HG03342 (cell line): ENCODE measurements at regions not wholly inside any gene's neighbourhood (a gene's known extent, or its start where the extent isn't known, plus 50 kb on each side); places are given as distances from the start of the nearest gene placed in this dataset.
"Not testable (repeated sequence)": the region's sequence is repeated elsewhere in the genome, so short reads cannot be mapped to it uniquely, and the experiment has no call there.

Experiments used
- ATAC-seq: cut with Tn5 transposase; IDR thresholded peaks from one replicate; pipeline ENCODE4 v1.9.1; 2021; ENCODE audit warnings: mild to moderate bottlenecking, moderate library complexity; ENCODE audit not compliant: unreplicated experiment

- ATAC-seq: no peak
Measured at GRCh38 chr12:28770322-28770721, 378.8 kb upstream of the FAR2 start.

- no peak for ATAC-seq
Measured at GRCh38 chr12:28771968-28772367, 377.1 kb upstream of the FAR2 start.

GRCh38 chr12:28775556-28775955 is 373.5 kb upstream of the FAR2 start:
- ATAC-seq: no peak

GRCh38 chr12:28776220-28776619 is 372.9 kb upstream of the FAR2 start:
- ATAC-seq: no peak

- ATAC-seq: no peak
Measured at GRCh38 chr12:28776913-28777422, 372.1 kb upstream of the FAR2 start.

- no peak for ATAC-seq
Measured at GRCh38 chr12:28777603-28778365, 371.3 kb upstream of the FAR2 start.

GRCh38 chr12:28780096-28780495 is 369.0 kb upstream of the FAR2 start:
- no peak for ATAC-seq

GRCh38 chr12:28780960-28781359 is 368.1 kb upstream of the FAR2 start:
- ATAC-seq: no peak

GRCh38 chr12:28781671-28782652 is 367.1 kb upstream of the FAR2 start:
- no peak for ATAC-seq

GRCh38 chr12:28782812-28783211 is 366.3 kb upstream of the FAR2 start:
- ATAC-seq: no peak

GRCh38 chr12:28787151-28787550 is 361.9 kb upstream of the FAR2 start:
- ATAC-seq: no peak

GRCh38 chr12:28788256-28788655 is 360.8 kb upstream of the FAR2 start:
- not testable (repeated sequence) for ATAC-seq

GRCh38 chr12:28793581-28794151 is 355.4 kb upstream of the FAR2 start:
- ATAC-seq: no peak

GRCh38 chr12:28794211-28794610 is 354.9 kb upstream of the FAR2 start:
- ATAC-seq: no peak

GRCh38 chr12:28794786-28795185 is 354.3 kb upstream of the FAR2 start:
- no peak for ATAC-seq

- no peak for ATAC-seq
Measured at GRCh38 chr12:28795311-28795710, 353.8 kb upstream of the FAR2 start.

- no peak for ATAC-seq
Measured at GRCh38 chr12:28799348-28799747, 349.7 kb upstream of the FAR2 start.

- peak; percentile 97 for ATAC-seq
Measured at GRCh38 chr12:28800129-28800528, 348.9 kb upstream of the FAR2 start.

- ATAC-seq: no peak
Measured at GRCh38 chr12:28802706-28803438, 346.2 kb upstream of the FAR2 start.

- ATAC-seq: no peak
Measured at GRCh38 chr12:28807535-28807934, 341.5 kb upstream of the FAR2 start.

- ATAC-seq: no peak
Measured at GRCh38 chr12:28811457-28811856, 337.6 kb upstream of the FAR2 start.
